Left ventricle myocardium inferior (tissue), 1 donor: ENCODE measurements at regions not wholly inside any gene's neighbourhood (a gene's known extent, or its start where the extent isn't known, plus 50 kb on each side); places are given as distances from the start of the nearest gene placed in this dataset.
A peak's percentile ranks its signal among the peaks of the same experiment; 100 is the strongest.
"Not testable (repeated sequence)": the region's sequence is repeated elsewhere in the genome, so short reads cannot be mapped to it uniquely, and the experiment has no call there.

ENCODE experiments used
- DNase-seq: peaks from one replicate; pipeline ENCODE4 v3.0.0-alpha.2; 2020
- H3K27ac ChIP-seq: fragments of 200-600 bp; replicated peaks from 2 replicates; pipeline ENCODE4 v1.8.0; 2021
- H3K27me3 ChIP-seq: fragments of 200-600 bp; 2 replicates; pipeline ENCODE4 v1.8.0; 2021; ENCODE audit warnings: low read depth
- H3K36me3 ChIP-seq: fragments of 200-600 bp; 2 replicates; pipeline ENCODE4 v1.8.0; 2021
- H3K4me1 ChIP-seq: fragments of 200-600 bp; 2 replicates; pipeline ENCODE4 v1.8.0; 2021
- H3K4me3 ChIP-seq: fragments of 200-600 bp; 2 replicates; pipeline ENCODE4 v1.8.0; 2021; ENCODE audit warnings: mild to moderate bottlenecking, moderate library complexity
- H3K9me3 ChIP-seq: fragments of 200-600 bp; replicated peaks from 2 replicates; pipeline ENCODE4 v1.8.0; 2021
- intact Hi-C: fragments of 100-400 bp; cut with micrococcal nuclease; formaldehyde crosslinking; loops from one replicate; pipeline ENCODE4 v1.11.0; 2022
- TF ChIP-seq, protein P1 (sequence below): fragments of 200-600 bp; IDR thresholded peaks from 2 replicates; pipeline ENCODE4 v1.8.0; 2021; ENCODE audit warnings: antibody characterized with exemption, mild to moderate bottlenecking, borderline replicate concordance
- donor health status: DM: no; HTN: yes; CAD: no; lungs with severe emphysema.

DNA sequence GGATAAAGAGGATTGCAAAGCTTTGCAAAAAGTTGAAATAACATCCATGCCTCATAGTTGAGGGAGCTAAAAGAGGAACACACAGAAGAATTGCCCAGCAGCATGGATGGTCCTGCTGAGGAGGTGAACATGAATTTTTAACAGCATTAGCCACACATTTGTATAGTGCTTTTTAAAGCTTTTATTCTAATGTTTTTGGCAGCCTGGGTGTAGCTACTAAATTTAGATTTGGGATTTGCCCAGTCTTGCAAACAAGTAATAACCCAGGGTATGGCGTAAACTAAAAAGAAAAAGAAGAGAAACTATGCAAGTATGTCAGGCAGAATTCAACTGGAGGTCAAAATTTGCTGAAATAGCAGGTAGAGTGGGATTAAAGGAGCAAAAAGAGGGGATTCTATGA lies 75.1 kb upstream of the PTPRK start:
- H3K27me3 ChIP-seq: no peaks in the 10 kb centered on the region
- peak overlapping the region; percentile 36 for H3K27ac ChIP-seq
- no peaks in the 10 kb centered on the region for H3K36me3 ChIP-seq
- no peak overlapping the region for H3K4me3 ChIP-seq
- no peak for DNase-seq
- H3K9me3 ChIP-seq: peaks cover 12% of the 10 kb centered on the region
- intact Hi-C loops: no loop called here
- TF ChIP-seq, protein P1, sequence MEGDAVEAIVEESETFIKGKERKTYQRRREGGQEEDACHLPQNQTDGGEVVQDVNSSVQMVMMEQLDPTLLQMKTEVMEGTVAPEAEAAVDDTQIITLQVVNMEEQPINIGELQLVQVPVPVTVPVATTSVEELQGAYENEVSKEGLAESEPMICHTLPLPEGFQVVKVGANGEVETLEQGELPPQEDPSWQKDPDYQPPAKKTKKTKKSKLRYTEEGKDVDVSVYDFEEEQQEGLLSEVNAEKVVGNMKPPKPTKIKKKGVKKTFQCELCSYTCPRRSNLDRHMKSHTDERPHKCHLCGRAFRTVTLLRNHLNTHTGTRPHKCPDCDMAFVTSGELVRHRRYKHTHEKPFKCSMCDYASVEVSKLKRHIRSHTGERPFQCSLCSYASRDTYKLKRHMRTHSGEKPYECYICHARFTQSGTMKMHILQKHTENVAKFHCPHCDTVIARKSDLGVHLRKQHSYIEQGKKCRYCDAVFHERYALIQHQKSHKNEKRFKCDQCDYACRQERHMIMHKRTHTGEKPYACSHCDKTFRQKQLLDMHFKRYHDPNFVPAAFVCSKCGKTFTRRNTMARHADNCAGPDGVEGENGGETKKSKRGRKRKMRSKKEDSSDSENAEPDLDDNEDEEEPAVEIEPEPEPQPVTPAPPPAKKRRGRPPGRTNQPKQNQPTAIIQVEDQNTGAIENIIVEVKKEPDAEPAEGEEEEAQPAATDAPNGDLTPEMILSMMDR: no peak
- peaks cover 41% of the 10 kb centered on the region for H3K4me1 ChIP-seq

DNA sequence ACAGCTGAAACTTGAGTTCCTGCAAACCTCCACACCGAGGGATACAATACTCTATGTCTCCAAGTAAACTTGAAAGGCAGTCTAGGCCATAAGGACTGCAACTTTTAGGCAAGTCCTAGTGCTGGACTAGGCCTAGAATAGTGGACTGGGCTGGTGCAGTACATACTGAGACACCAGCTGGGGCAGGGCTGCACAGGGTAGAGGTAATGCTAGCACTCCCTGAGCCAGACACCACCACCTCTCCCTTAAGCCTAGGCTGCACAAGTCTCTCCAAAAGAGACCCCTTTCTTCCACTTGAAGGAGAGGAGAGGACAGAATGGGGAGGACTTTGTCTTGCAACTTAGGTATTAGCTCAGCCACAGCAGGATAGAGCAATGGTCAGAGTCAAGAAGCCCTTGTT lies 65.7 kb upstream of the PTPRK start:
- H3K27me3 ChIP-seq: no peaks in the 10 kb centered on the region
- intact Hi-C loops: no loop called here
- no peaks in the 10 kb centered on the region for H3K4me1 ChIP-seq
- H3K4me3 ChIP-seq: no peak overlapping the region
- H3K27ac ChIP-seq: no peak overlapping the region
- no peaks in the 10 kb centered on the region for H3K36me3 ChIP-seq
- DNase-seq: no peak
- peaks cover 27% of the 10 kb centered on the region for H3K9me3 ChIP-seq
- TF ChIP-seq, protein P1: no peak

DNA sequence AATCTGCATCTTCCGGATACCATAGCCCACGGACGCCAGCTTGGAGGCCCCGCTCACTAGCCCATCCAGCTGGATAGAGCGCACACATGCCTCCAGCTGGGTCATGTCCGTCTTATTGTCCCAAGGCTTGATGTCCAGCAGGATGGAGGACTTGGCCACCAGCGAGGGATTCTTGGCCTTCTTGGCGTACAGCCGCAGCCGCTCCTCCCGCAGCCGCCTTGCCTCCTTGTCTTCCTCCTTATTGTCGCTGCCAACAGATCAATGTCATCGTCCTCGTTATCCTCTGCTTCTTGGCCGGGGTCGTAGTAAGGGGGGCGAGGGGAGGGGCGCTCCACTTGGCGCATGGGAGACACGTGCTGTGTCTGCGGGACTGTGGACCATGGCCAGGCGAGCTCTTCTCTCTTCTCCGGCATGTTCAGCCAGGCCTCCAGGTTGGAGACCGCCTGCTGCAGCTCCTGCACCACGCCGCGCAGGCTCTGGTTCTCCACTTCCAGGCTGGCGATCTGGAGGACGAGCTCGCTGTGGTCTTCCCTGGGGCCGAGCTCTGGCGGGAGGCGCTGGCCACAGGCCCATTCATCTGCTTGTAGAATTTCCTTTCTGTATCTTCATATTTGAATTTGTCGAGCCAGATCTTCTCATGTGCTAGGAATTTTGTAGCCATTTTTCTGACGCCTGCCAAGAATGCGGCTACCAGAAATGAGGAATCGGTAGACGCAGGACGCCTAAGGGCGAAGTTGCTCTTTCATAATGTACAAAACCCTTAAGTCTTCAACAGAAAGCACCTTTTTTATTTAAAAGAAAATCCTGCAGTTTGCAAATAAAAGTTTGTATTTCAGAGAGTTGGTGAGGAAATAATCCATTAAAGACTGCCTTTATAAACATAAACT lies 60.1 kb upstream of the PTPRK start:
- Histone ChIP-seq H3K4me3 (no peak overlapping the region), H3K27me3 (no peaks in the 10 kb centered on the region), H3K27ac (no peak overlapping the region), H3K4me1 (no peaks in the 10 kb centered on the region), H3K36me3 (no peaks in the 10 kb centered on the region), H3K9me3 (no peaks in the 10 kb centered on the region)
- intact Hi-C loops: no loop called here
- peak; percentile 15 for DNase-seq
- TF ChIP-seq, protein P1: no peak

DNA sequence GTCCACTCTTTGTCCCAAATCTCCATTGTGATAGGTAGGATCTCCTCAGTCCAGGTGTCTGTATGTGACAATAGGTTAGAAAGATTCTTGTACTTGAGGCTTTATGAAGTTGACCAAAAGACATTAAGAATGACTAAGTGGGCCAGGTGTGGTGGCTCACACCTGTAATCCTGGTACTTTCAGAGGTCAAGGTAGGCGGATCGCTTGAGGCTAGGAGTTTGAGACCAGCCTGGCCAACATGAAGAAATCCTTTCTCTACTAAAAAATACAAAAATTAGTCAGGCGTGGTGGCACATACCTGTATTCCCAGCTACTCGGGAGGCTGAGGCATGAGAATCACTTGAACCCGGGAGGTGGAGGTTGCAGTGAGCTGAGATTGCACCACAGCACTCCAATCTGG lies 54.9 kb upstream of the PTPRK start:
- H3K36me3 ChIP-seq, H3K27me3 ChIP-seq, H3K4me1 ChIP-seq, H3K9me3 ChIP-seq, H3K27ac ChIP-seq, DNase-seq, H3K4me3 ChIP-seq, intact Hi-C loops: not testable (repeated sequence)

DNA sequence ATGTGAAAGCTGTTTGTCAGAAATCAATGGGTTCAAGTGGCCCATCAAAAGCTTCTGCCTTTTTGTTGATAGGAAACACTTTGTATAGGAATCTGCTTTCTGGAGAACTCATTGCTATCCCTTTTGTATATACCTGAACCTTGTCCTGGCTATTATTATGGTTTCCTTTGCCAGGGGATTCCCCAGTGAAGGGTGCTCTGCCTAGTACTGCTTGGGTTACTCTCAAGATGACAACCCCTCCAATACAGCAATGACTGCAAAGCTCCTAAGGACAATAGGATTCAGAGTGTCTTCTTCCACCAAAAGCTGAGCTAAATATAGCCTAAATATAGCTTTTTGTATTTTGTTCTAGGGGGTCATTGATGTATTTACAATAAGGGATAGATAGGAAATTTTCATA lies 54.0 kb upstream of the PTPRK start:
- Histone ChIP-seq H3K9me3 (no peaks in the 10 kb centered on the region), H3K4me3 (no peak overlapping the region), H3K36me3 (no peaks in the 10 kb centered on the region), H3K4me1 (peaks cover 14% of the 10 kb centered on the region), H3K27me3 (no peaks in the 10 kb centered on the region), H3K27ac (no peak overlapping the region)
- TF ChIP-seq, protein P1: no peak
- no peak for DNase-seq
- intact Hi-C loops: no loop called here

DNA sequence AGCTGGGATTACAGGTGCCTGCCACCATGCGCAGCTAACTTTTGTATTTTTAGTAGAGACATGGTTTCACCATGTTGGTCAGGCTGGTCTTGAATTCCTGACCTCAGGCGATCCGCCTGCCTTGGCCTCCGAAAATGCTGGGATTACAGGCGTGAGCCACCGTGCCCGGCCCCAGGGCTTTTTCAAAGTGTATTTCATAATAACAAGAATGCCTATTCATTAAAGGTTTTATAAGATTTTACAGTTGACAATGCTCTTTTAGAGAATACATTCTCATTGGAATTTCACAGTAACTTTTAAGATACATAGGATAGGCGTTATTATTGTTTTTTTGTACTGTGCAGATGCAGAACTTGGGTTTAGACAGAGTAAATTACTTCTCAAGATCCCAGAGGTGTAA lies 52.6 kb upstream of the PTPRK start:
- intact Hi-C loops: no loop called here
- H3K4me1 ChIP-seq: peaks cover 14% of the 10 kb centered on the region
- no peak overlapping the region for H3K4me3 ChIP-seq
- no peak for DNase-seq
- no peak overlapping the region for H3K27ac ChIP-seq
- TF ChIP-seq, protein P1: no peak
- no peaks in the 10 kb centered on the region for H3K27me3 ChIP-seq
- no peaks in the 10 kb centered on the region for H3K9me3 ChIP-seq
- no peaks in the 10 kb centered on the region for H3K36me3 ChIP-seq
